ENCODE measurements at regions not wholly inside any gene's neighbourhood (a gene's known extent, or its start where the extent isn't known, plus 50 kb on each side); places are given as distances from the start of the nearest gene placed in this dataset.

DNA sequence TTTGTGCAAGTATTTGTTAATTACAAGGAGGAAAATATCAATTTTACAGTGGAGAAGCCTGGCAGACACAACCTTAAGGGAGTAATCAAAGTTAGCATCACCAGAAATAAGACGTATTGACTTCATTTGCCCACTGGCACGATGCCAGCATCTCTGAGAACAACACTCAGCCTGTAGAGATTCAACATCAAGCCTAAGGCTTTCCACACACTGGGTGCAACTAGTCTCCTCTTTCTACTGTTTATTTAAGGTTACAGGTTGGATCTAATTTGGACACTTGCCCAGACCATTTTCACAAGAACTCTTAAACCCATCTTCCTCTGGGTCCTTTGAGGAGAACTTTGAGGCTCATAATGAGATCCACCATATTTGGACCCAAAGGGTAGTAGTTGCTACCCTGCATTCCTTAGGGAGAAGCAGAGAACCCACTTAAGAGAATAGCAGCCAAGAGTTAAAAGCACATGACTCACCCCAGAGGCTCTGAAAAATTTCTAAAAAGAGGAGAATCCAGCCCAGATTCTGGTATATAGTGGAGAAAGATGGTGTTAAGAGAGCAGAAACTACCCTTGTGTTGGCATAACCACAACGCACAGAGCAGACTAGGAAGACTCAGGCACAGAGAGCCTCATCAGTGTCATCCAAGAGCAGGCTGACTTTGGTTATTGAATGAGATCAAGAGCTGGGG is 97.3 kb downstream of the CCDC71L start:
- no peak for DNase-seq
- no peak overlapping the region for H2BK12ac ChIP-seq (ENCODE audit: low read length)
- WGBS (ENCODE audit: extremely low coverage, insufficient coverage, insufficient read length) = no CpG with 5 or more reads among the region's 3 CpGs

DNA sequence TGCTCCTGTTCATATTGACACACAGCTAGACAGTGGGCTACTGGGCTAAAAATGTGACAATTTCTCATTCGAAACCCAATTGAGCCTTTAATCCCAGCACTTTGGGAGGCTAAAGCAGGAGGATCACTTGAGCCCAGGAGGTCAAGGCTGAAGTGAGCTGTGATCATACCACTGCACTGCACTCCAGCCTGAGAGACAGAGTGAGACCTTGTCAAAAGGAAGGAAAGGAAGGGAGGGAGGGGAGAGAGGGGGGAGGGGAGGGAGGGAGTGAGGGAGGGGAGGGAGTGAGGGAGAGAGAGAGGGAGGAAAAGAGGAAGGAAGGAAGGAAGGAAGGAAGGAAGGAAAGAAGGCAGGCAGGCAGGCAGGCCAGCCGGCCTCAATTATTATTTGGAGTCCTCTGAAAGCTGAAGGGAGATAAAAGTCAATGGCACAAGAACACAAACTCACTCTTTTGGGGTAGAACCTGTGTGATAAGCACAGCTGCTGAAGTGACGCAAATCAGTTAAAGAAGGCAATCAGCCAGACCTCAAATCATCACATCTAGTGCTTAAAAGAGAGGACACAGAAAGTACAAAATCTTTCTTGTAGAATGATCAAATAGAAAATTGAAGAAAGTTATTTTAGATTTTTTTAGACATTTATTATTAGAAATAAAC is 98.1 kb downstream of the CCDC71L start:
- no peak overlapping the region for H4K8ac ChIP-seq (ENCODE audit: low read depth, low read length)
- H3K27ac ChIP-seq (ENCODE audit: low read depth, low read length) = no peak overlapping the region

More for the DNA sequence above, 97.3 kb downstream of the CCDC71L start:
- H2AFZ ChIP-seq (ENCODE audit: insufficient read depth, low read length, poor library complexity) = no peak overlapping the region
- H2AK5ac ChIP-seq (ENCODE audit: low read length) = no peak overlapping the region
- H3K4me2 ChIP-seq (ENCODE audit: low read length) = no peak overlapping the region
- no peak overlapping the region for H4K91ac ChIP-seq (ENCODE audit: low read depth, low read length)
- H3K4ac ChIP-seq (ENCODE audit: low read depth, low read length) = no peak overlapping the region
- H4K12ac ChIP-seq (ENCODE audit: low read depth, low read length) = no peak overlapping the region
- no peak overlapping the region for H3K14ac ChIP-seq (ENCODE audit: low read length)
- H3K79me2 ChIP-seq (ENCODE audit: control insufficient read depth, insufficient read depth, low read length, poor library complexity) = no peaks in the 10 kb centered on the region
- H2BK5ac ChIP-seq (ENCODE audit: low read depth, low read length, poor library complexity) = no peak overlapping the region
- H4K8ac ChIP-seq (ENCODE audit: low read depth, low read length) = no peak overlapping the region
- no peak overlapping the region for H3K4me3 ChIP-seq (ENCODE audit: low read depth, low read length)
- H3K27me3 ChIP-seq (ENCODE audit: insufficient read depth, low read length) = no peaks in the 10 kb centered on the region
- H3K27ac ChIP-seq (ENCODE audit: low read depth, low read length) = no peak overlapping the region
- no peak overlapping the region for H3K18ac ChIP-seq (ENCODE audit: low read length)
- H3K9ac ChIP-seq (ENCODE audit: low read length) = no peak overlapping the region
- no peak overlapping the region for H3K23ac ChIP-seq (ENCODE audit: low read length)
- no peak overlapping the region for H2BK120ac ChIP-seq (ENCODE audit: insufficient read depth, low read length, poor library complexity)
- H3K79me1 ChIP-seq (ENCODE audit: low read length) = peaks cover 6% of the 10 kb centered on the region
- H3K9me3 ChIP-seq (ENCODE audit: insufficient read depth, low read depth, low read length) = no peaks in the 10 kb centered on the region
- peaks cover 4 to 8% of the 10 kb centered on the region in 2 experiments for H3K4me1 ChIP-seq (ENCODE audit: control insufficient read depth in 1 of 2, insufficient read depth in 2 of 2, low read length in 2 of 2)
- peaks cover 0 to 2% of the 10 kb centered on the region in 2 experiments for H3K36me3 ChIP-seq (ENCODE audit: control insufficient read depth in 1 of 2, insufficient read depth in 2 of 2, low read length in 2 of 2)

DNA sequence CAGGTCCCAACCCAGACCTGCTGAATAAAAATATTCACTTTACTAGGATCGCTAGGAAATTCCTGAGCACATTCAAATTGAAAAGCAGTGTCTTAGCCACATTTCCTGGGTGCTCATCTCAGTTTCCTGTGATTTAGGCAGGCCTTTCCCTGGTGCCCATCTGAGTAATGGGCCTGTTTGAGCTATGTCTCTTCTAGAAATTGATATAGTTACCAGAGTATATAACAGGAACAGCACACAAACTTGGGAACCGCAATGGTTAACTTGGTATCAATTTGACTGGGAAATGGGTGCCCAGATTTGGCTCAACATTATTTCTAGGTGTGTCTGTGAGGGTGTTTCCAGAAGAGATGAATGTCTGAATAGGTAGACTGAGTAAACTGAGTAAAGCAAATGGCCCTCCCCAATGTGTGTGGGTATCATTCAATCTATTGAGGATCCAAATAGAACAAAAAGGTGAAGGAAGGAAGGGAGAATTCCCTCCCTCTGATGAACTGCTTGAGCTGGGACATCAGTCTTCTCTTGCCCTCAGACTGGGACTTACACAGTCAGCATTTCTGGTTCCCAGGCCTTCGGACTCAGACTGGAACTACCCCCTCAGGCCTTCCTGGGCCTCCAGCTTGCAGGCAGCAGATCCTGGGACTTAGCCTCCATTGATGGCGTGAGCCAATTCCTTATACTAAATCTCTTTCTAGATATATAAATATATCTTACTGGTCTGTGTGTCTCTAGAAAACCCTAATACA is 99.1 kb downstream of the CCDC71L start:
- Histone ChIP-seq H4K8ac (ENCODE audit: low read depth, low read length) (no peak overlapping the region), H2BK5ac (ENCODE audit: low read depth, low read length, poor library complexity) (no peak overlapping the region), H3K9me3 (ENCODE audit: insufficient read depth, low read depth, low read length) (no peaks in the 10 kb centered on the region), H3K14ac (ENCODE audit: low read length) (no peak overlapping the region), H3K4me1 (ENCODE audit: control insufficient read depth in 1 of 2, insufficient read depth in 2 of 2, low read length in 2 of 2) (peaks cover 2 to 5% of the 10 kb centered on the region in 2 experiments), H3K27me3 (ENCODE audit: insufficient read depth, low read length) (no peaks in the 10 kb centered on the region), H2BK120ac (ENCODE audit: insufficient read depth, low read length, poor library complexity) (no peak overlapping the region), H2AFZ (ENCODE audit: insufficient read depth, low read length, poor library complexity) (no peak overlapping the region), H3K36me3 (ENCODE audit: control insufficient read depth in 1 of 2, insufficient read depth in 2 of 2, low read length in 2 of 2) (peaks cover 0 to 2% of the 10 kb centered on the region in 2 experiments), H3K79me2 (ENCODE audit: control insufficient read depth, insufficient read depth, low read length, poor library complexity) (no peaks in the 10 kb centered on the region), H3K27ac (ENCODE audit: low read depth, low read length) (no peak overlapping the region), H3K23ac (ENCODE audit: low read length) (no peak overlapping the region), H3K4ac (ENCODE audit: low read depth, low read length) (no peak overlapping the region), H3K79me1 (ENCODE audit: low read length) (peaks cover 5% of the 10 kb centered on the region), H4K12ac (ENCODE audit: low read depth, low read length) (no peak overlapping the region), H4K91ac (ENCODE audit: low read depth, low read length) (no peak overlapping the region), H2BK12ac (ENCODE audit: low read length) (no peak overlapping the region), H3K18ac (ENCODE audit: low read length) (no peak overlapping the region), H3K4me3 (ENCODE audit: low read depth, low read length) (no peak overlapping the region), H3K4me2 (ENCODE audit: low read length) (no peak overlapping the region), H2AK5ac (ENCODE audit: low read length) (no peak overlapping the region), H3K9ac (ENCODE audit: low read length) (no peak overlapping the region)
- WGBS (ENCODE audit: extremely low coverage, insufficient coverage, insufficient read length) = no CpG with 5 or more reads among the region's 4 CpGs
- no peak for DNase-seq

More for the DNA sequence above, 98.1 kb downstream of the CCDC71L start:
- Histone ChIP-seq H3K4ac (ENCODE audit: low read depth, low read length) (no peak overlapping the region), H3K18ac (ENCODE audit: low read length) (no peak overlapping the region), H2AK5ac (ENCODE audit: low read length) (no peak overlapping the region), H3K36me3 (ENCODE audit: control insufficient read depth in 1 of 2, insufficient read depth in 2 of 2, low read length in 2 of 2) (peaks cover 0 to 2% of the 10 kb centered on the region in 2 experiments), H2BK120ac (ENCODE audit: insufficient read depth, low read length, poor library complexity) (no peak overlapping the region), H3K23ac (ENCODE audit: low read length) (no peak overlapping the region), H4K12ac (ENCODE audit: low read depth, low read length) (no peak overlapping the region), H3K4me2 (ENCODE audit: low read length) (no peak overlapping the region), H2BK12ac (ENCODE audit: low read length) (no peak overlapping the region), H3K9ac (ENCODE audit: low read length) (no peak overlapping the region), H4K91ac (ENCODE audit: low read depth, low read length) (peak overlapping the region; percentile 16), H3K4me3 (ENCODE audit: low read depth, low read length) (no peak overlapping the region), H3K9me3 (ENCODE audit: insufficient read depth, low read depth, low read length) (no peaks in the 10 kb centered on the region), H2BK5ac (ENCODE audit: low read depth, low read length, poor library complexity) (no peak overlapping the region), H3K79me2 (ENCODE audit: control insufficient read depth, insufficient read depth, low read length, poor library complexity) (no peaks in the 10 kb centered on the region), H2AFZ (ENCODE audit: insufficient read depth, low read length, poor library complexity) (no peak overlapping the region), H3K79me1 (ENCODE audit: low read length) (peaks cover 5% of the 10 kb centered on the region), H3K27me3 (ENCODE audit: insufficient read depth, low read length) (no peaks in the 10 kb centered on the region), H3K4me1 (ENCODE audit: control insufficient read depth in 1 of 2, insufficient read depth in 2 of 2, low read length in 2 of 2) (peaks cover 4 to 8% of the 10 kb centered on the region in 2 experiments), H3K14ac (ENCODE audit: low read length) (no peak overlapping the region)
- no CpG with 5 or more reads among the region's 3 CpGs for WGBS (ENCODE audit: extremely low coverage, insufficient coverage, insufficient read length)
- DNase-seq = no peak

DNA sequence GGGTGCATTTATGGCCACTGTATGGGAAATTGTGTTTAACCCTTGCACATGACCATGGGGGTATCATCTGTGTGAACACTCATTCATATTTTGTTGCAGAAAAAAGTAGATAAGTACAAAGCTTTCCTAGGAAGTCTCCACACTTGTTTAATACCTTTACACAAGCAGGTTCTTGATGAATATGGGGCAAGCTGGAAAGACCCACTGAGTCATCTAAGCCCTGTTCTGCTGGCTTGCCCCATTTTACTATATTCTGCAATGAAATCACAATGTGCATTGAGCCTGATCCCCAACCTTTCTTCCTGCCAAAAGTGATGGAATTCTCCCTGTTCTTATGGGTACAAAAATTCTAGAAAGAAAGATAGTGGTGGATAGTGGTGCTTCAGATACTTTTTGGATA is 99.8 kb downstream of the CCDC71L start:
- DNase-seq = no peak
- Histone ChIP-seq H3K23ac (ENCODE audit: low read length) (no peak overlapping the region), H3K36me3 (ENCODE audit: control insufficient read depth in 1 of 2, insufficient read depth in 2 of 2, low read length in 2 of 2) (peaks cover 0 to 2% of the 10 kb centered on the region in 2 experiments), H2BK120ac (ENCODE audit: insufficient read depth, low read length, poor library complexity) (no peak overlapping the region), H2BK12ac (ENCODE audit: low read length) (no peak overlapping the region), H3K4me2 (ENCODE audit: low read length) (no peak overlapping the region), H2AFZ (ENCODE audit: insufficient read depth, low read length, poor library complexity) (no peak overlapping the region), H3K14ac (ENCODE audit: low read length) (no peak overlapping the region), H3K79me2 (ENCODE audit: control insufficient read depth, insufficient read depth, low read length, poor library complexity) (no peaks in the 10 kb centered on the region), H4K12ac (ENCODE audit: low read depth, low read length) (no peak overlapping the region), H4K91ac (ENCODE audit: low read depth, low read length) (no peak overlapping the region), H3K18ac (ENCODE audit: low read length) (no peak overlapping the region), H3K79me1 (ENCODE audit: low read length) (peaks cover 1% of the 10 kb centered on the region), H3K9ac (ENCODE audit: low read length) (no peak overlapping the region), H3K27me3 (ENCODE audit: insufficient read depth, low read length) (no peaks in the 10 kb centered on the region), H2BK5ac (ENCODE audit: low read depth, low read length, poor library complexity) (no peak overlapping the region), H2AK5ac (ENCODE audit: low read length) (no peak overlapping the region), H4K8ac (ENCODE audit: low read depth, low read length) (no peak overlapping the region), H3K9me3 (ENCODE audit: insufficient read depth, low read depth, low read length) (no peaks in the 10 kb centered on the region), H3K4me3 (ENCODE audit: low read depth, low read length) (no peak overlapping the region), H3K27ac (ENCODE audit: low read depth, low read length) (no peak overlapping the region), H3K4me1 (ENCODE audit: control insufficient read depth in 1 of 2, insufficient read depth in 2 of 2, low read length in 2 of 2) (peaks cover under 1% of the 10 kb centered on the region in 2 experiments), H3K4ac (ENCODE audit: low read depth, low read length) (no peak overlapping the region)
